Right lung (tissue), 2 donors: ENCODE measurements at regions not wholly inside any gene's neighbourhood (a gene's known extent, or its start where the extent isn't known, plus 50 kb on each side); places are given as distances from the start of the nearest gene placed in this dataset.

Experiments used
- DNase-seq, 2 donors: peaks; one replicate each; pipeline ENCODE4 v3.0.0-alpha.2; 2013

DNA sequence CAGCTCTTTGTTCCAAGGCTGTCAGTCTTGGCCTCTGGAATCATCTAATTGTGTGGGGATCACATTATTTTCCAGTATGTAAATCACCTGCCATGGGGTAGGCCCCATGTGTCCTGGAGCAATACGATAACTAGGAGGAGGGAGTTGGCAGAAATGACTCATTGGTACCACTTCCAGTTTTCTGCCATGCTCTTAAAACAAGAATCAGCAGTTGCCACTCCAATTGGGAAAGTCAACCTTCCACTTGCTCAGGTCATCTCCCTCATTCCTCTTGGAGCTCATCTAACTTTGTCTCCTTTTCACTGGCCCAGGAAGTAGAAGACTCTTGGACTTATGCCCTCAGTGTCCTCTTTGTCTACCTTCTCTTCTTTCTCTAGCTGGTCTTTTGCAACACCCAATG is 487.0 kb downstream of the SLC4A3 start:
- DNase-seq, result no peak

DNA sequence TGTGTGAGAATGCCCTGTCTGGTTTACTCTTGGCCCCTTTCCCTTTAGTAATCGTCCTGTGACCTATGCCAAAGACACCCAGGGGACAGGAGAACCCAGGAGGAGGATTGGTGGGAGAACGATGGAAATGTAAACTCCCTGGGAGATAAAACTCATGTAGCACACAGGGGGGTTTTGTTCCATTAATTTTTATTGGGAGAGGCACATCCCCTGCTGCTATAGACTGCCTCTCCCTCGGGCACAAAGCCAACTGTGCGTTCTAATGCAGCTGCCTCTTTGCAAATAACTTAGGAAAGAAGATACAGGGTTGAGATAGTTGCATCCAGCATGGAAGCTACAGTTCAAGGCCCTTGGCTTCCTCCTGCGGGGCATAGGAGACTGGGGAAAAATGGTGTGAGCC is 489.6 kb downstream of the SLC4A3 start:
- no peak for DNase-seq

DNA sequence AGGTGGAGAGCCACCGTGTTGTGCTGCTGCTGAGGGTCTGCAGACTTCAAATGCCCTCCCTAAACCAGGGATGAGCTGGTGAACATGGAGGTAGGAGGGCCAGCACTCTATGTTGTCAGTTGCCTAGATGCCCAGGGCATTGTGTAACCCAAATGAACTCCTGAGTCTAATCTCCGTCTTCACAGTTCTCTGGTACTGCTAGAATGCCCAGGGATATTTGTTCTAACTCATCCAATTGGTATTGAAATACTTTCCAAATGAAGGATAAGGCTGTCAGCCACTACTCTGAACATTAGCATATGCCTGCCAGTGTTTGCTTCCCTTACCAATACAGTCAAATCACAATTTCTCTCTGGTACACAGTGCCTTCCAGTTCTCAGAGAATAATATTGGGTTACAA is 492.6 kb downstream of the SLC4A3 start:
- DNase-seq, result no peak

DNA sequence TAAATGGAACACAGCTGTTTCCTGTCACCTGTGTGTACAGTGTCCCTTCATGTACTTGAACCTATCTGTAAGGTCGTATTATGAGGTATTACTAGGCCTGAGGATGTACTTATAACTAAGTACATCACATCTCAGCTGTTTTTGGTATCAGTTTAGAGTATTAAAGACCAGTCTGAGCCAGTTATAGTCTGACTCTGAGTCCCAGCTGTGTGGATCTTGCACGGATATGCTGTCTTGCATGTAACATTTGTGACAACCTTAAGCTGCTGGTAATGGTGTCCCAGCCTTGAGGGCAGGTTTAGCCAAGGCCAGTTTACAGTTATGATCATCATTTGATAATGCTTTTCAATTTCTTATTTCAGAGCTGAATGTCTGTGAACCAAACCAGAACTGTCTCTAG is 496.3 kb downstream of the SLC4A3 start:
- no peak for DNase-seq

DNA sequence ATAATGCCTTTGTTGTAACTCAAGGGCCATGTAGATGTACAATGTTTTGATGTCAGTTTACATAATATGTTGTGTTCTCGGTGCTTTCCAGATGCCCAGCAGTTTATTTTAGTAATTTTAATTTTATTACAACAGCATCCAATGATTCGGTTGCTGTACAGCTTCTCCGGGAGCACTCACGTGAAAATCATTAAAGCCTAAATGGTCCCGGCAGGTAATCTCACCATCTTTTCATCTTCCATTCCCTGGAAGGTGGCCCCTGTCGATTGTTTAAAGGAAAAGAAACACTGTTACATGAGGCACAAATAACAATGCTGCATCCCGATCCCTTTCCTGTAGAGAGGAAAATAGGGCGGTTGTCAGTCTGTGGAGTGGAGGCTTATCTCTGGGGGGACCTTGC is 498.1 kb downstream of the SLC4A3 start:
- no peak for DNase-seq

DNA sequence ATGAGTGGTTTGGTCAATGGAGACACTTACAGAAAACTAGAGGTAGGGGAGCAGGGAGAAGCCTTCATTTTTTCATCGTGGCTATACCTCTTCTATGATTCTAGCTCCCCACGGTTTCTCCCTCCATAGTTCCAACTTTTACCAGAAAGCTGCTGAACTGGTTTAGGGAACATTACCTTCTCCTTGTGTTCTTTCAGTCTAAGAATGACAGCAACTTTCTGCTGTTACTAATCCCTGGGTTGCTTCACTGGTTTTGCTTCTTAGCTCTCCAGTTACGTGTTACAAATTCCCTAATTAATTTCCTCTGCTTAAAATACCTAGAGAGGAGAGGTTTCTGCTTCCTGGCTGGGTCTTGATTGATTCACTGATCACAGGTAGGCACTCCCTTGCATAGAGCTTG is 499.9 kb downstream of the SLC4A3 start:
- DNase-seq, result no peak

DNA sequence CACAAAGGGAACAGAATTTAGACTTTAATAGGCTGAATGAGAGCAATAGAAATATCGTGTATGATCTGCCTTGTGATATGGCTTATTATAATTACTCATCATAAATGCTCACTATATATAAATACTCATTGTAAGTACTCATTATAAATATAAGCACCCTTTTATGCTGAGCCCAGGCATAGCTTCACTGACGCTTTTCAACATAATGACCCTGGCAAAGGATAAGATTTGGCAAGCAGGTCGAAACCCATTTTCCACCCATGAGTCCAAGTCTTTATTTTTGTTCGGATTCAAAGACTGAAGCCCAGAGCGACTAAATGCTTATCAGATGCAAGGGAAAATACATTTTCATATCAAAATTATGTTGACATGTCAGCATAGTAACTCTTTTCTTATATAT is 500.4 kb downstream of the SLC4A3 start:
- DNase-seq, result peak in 1 of 2 donors; percentile 54

DNA sequence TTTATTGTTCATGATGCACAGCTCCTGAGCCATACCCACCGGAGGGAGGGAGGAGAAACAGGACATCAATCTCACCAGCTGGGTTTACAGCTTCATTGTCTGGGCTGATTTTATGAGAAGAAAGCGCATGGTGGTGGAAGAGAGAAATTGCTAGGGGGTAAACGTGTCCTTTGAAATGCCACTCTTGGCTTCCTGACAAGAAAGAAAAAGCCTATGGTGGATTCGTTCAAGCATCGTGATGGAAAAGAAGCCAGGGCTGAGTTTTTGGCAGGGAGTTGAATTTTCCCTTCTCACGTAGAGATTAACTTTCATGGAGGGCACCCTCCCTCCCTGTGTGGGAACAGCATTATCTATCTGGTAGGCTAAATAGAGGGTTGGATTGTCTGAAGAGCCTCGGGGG is 502.0 kb downstream of the SLC4A3 start:
- DNase-seq, result no peak

DNA sequence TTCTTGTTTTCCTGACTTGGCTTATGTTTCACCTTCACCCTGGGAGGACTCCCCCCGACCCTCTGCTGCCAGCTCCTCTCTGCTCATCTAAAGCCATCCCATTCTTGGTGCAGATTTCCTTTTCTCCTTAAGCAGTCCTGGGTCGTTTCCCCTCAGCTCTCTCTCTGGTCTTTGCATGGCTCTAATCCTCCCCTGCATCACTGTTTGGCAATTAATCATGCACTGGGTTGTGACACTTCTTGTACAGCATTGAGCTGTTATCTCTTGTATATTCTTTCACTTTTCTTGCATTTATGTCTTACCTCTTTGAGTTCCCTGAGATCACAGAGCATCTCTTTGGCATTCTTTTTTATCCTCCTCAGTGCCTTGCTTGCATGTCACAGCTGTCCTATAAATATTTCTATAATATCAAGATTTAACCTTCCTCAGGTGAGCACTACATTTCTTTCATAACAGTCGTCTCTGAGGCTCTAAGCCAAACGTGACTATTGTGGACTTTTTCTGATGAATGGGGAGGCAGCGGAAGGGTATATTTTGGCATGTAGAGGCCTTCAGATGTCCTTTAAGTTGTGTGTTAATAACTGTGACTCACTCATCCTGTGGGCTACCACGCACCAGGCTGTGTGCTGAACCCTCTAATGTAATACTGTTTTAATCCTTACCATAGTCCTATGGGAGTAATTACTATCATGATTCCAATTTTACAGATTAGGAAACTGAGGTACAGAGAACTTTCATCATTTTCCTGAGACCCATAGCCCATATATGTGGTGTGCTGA is 507.5 kb downstream of the SLC4A3 start:
- no peak for DNase-seq

DNA sequence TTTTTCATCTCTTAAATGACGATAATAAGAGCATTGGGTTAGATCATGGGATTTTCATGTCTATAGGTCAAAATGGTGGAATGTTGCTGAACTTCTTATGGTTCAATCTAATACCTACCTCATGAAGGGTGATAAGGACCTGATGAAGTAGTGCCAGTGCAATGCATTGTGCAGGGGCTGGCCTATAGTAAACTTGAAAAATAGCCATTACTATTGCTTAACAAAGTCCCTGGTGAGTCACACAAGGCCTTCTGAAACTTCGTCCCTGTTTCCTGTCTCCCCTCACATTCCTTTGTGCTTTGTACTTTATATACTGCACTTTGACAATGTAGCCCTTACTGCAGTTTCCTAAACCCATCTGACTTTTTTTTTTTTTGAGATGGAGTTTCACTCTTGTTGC is 515.9 kb downstream of the SLC4A3 start:
- DNase-seq, result no peak

DNA sequence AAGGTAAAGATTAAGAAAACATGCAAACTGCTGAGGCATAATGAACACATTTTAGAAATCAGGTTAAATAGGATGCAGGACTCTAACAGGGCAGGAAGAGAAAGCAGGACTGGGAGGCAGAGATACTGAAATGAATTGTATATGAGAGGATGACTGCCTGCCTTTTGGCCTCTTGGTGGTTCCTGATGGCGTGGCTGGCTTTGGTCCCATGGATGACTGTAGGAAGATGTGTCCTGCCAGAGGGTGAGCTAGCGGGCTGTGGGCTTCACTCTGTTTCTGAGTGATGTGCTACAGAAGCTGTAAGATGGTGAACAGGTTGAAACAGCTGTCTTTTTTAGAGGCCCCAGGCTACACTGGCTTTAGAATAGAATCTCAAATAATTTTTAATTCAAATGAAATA is 517.0 kb downstream of the SLC4A3 start:
- no peak for DNase-seq

DNA sequence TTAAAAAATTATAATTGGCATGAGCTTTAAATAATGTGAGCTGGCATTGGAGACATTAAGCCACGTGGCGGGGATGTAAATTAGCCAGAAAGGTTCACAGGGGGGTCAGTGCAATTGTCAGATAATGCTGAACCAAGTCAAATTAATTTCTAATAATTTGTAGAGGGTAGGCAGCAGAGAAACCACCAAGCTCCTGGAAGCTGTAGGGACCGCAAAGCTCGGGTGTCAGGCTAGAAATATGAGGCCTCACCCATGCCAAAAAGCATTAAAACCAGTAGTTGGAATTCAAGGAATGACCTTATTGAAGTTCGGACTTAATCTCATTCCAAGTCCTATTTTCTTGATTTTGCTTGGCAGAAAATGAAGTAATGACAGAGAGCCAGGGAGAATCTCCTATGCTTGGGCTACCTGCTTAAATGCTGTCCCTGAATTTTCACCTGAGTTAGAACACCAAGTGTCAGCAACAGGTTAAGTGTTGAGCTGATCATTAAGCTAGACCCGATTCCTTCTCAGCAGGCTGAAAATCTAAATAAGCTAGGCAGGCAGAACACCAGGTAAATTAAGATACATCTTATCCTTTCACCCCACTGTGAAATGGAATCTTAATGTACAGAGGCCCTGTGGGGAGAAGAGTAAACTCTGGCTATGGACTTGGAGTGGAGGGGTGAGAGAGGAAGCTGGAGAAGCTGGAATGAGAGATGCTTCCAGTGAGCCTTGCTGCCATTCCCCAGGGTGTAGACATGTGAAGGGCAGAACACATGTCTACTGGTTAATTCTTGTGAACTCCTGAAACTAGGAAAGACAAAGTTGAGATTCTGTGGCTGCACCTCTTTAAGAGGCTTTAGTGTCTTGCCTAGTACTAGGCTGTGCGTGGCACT is 520.0 kb downstream of the SLC4A3 start:
- DNase-seq, result no peak

DNA sequence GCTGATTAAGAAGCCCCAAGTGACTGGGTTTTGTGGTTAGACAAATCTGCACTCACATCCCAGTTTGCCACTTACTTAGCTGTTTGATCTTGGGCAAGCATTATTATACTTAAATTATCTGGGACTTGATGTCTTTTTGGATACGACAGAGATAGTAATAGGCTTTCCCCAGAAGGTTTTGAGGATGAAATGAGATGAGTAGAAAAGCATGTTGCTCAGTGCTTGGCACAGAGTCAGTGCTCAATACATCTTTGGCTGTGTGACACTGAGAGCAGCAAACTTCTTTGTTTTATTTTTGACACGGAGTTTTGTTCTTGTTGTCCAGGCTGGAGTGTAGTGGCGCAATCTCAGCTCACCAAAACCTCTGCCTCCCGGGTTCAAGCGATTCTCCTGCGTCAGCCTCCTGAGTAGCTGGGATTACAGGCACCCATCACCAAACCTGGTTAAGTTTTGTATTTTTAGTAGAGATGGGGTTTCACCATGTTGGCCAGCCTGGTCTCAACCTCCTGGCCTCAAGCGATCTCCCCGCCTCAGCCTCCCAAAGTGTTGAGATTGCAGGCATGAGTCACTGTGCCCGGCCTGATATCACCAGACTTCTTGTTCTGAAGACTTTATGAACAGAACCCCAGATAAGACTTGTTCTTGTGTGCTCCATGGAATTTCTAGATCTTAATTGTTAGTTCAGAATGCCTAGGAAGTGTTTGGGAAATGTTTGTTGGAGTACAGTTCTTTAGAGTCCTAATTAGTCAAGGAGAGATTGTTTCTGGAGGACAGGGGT is 521.2 kb downstream of the SLC4A3 start:
- no peak for DNase-seq

DNA sequence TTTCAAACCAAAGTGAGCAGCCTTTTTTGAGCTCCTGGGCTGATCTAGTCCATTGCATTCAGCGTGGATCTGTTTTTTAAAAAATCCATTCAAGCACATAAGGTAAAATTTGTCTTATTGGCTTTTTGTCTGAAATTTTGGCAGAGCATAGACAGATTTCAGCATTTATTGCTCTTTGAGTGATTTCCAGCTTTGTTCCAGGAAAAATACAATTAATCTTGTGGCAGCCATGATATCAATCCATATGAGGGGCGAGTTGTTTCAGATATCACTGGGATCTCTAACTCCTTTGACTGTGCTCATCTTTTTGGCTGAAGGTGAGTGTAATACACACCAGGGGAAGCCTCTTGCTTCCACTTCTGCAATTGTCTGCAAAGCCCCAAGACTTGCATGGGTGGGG is 523.9 kb downstream of the SLC4A3 start:
- DNase-seq, result no peak

DNA sequence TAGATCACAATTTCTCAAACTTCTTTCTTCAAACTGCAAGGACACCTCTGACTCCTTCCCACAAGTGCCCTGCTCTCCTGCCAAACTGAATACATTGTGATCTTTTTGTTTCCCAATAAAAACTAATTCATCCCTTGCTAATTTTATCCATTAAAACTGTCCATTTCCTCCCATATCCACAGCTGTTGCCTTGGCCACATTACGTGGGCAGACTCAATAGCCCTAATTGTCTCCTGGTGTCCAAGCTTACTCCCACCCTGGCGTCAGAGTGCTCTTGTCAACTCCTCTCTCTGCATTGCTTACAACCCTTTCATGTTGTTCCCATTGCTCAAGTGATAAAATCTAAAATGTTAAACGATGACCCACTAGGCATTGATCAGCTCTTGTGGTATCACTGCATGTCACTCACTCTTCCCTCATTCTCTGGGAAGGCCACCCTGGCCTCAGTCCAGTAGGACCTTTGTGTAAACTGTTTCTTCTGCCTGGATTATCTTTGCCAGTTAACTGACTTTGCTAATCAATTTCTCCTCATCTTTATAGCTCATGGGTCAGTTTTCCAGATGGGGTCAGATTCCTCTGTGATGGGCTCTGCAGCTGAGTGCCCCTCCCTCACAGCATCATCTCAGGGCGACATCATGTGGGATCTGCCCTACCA is 525.0 kb downstream of the SLC4A3 start:
- no peak for DNase-seq

DNA sequence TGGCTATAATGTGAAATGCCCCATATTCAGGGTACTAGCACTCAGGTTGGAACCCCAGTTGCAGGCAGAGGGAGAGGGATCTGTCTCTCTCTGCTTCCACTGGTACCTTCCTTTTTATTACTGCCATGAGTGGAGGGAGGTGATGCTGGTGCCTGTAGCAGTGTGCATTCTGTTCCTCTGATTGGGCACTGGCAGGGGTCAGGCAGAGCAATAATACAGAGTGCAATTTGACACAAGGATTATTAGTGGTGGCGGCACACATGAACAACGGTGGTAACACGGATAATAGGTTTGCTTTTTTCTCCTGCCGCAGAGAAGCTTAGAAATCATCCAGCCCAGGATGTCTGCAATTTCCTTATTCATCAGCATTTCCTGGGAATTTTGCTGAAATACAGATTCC is 525.7 kb downstream of the SLC4A3 start:
- no peak for DNase-seq

DNA sequence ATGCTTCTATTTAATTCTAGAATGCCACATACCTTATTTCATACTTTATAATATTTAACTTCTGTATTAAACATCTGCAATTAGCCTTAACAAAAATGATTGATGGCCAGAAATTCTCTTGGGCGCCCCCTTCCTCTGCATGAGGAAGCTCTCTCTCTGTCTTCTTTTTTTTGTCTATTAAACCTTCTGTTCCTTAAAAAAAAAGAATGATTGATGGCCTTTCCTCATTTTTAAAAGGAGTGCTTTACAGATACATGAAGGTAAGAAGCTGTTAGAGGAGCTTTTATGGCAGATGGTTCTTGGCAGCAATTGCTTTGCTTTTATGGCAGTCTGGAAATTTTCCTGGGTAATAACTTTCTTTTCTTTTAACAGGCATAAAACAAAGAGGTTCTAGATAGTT is 526.9 kb downstream of the SLC4A3 start:
- DNase-seq, result no peak

DNA sequence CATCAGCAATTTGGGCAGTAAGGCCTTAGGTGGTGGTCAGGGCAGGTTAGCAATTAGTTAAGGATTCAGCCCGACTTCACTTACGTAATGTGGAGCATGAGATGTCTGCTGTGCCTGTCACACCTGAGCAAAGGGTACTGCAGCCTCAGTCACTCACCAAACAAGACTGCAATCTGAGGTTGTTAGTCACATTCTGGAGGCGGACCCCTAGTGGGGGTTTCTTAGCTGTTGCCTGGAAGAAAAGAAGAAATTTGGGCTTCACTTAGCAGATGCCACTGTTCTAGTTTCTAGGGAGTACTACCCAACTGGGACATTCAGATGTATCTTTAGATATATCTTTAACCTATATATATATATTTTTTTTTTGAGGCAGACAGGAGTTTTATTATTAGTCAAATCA is 529.9 kb downstream of the SLC4A3 start:
- no peak for DNase-seq

DNA sequence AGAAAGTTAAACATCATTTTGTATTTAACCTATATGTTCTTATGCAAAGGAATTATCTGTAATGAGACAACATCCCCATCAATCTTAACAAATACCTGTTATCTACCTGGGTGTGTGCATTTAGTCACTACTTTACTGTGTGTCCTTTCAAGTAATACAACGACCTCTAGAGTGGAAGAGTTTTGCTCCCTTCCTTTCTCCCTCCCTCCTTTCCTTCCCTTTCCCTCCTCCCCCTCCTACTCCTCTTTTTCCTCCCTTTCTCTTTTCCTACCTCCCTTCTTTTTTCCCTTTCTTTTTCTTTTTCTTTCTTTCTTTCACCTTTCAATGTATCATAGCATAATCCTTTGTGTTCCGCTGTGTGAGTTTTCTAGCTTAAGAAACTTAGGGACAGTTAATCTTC is 532.3 kb downstream of the SLC4A3 start:
- no peak for DNase-seq

DNA sequence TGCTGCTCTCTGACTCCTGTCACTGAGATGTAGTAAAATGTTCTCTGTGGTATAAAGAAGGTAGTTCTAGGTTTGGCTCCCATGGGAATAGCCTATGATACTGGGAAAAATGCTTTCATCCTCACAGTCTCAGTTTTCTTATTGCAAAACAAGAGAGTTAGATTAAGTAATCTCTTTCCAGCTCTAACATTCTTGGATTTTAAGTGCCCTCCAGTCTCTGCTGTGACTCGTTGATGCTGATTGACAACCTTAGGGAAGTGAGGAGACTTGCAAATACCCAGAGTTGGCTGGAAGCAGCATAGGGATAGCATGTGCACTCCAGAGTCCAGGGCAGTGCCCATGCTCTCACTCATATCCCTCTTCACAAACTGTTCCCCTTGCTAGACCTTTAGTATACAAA is 534.9 kb downstream of the SLC4A3 start:
- no peak for DNase-seq

DNA sequence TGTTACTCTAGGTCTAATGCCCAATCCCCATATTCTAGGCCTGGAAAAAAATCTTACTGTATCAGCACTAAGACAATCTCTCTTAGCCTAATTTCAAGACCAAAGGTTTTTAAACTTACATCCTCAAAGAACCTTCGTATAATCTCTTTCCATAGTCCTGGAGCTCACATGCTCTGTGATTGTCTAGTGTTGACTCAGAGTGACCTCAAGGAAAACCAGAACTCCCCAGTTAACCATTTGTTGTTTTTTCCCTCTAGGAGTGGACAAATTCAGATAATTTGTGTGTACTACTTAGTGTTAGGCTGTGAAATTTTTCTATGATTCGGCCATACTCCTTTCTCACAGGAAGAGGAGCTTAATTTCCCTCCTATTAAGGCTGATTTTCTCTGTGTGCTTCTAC is 536.1 kb downstream of the SLC4A3 start:
- DNase-seq, result no peak

DNA sequence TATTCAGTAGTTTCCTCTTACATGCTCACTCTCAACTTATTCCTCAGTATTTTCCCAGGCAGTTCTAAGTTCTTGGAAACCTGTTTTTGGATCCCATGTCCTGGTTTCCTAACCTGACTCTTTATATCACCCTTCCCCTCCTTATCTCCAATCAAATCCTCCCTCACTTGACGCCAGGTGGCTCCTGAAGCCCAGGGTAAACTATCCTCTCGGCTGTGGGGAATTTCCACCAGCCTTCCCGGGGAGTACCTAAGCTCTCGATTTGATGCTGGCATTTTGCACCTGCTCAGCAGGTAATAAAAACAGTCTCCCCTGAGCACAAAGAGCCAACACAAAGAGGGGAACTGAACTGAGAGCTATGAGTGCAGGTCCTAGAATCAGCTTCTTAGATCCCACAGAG is 538.0 kb downstream of the SLC4A3 start:
- no peak for DNase-seq
